ENCODE measurements at regions not wholly inside any gene's neighbourhood (a gene's known extent, or its start where the extent isn't known, plus 50 kb on each side); places are given as distances from the start of the nearest gene placed in this dataset.

DNA sequence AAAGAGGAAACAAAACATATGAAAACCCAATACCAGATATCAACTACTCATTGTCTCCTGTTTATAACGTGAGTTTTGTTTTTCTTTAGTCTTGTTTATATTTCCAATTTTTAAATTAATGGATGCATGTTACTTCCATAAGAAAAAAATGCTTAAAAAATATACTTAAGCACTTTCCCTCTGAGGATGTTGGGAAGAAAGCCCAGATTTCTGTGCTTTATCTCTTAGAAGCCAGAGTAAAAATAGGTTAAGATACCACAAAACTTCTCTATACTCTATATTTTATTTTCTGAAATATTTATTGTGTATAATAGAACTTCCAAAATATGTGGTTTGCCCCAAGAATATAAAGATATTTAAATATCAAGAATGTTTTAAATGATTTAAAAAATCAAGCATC lies 633.9 kb downstream of the STK39 start:
- Histone ChIP-seq H3K4me1 (ENCODE audit: insufficient read depth, low read length) (peaks cover 5% of the 10 kb centered on the region; the same call in 1 of the 2 replicates), H3K4me3 (ENCODE audit: low read length) (no peak overlapping the region), H3K27me3 (ENCODE audit: insufficient read depth, low read length) (no peaks in the 10 kb centered on the region), H3K9ac (ENCODE audit: low read depth, low read length) (no peak overlapping the region), H3K9me3 (ENCODE audit: insufficient read depth, low read depth, low read length) (no peaks in the 10 kb centered on the region), H3K36me3 (ENCODE audit: insufficient read depth, low read depth, low read length) (no peaks in the 10 kb centered on the region), H3K27ac (ENCODE audit: low read length) (no peak overlapping the region)

DNA sequence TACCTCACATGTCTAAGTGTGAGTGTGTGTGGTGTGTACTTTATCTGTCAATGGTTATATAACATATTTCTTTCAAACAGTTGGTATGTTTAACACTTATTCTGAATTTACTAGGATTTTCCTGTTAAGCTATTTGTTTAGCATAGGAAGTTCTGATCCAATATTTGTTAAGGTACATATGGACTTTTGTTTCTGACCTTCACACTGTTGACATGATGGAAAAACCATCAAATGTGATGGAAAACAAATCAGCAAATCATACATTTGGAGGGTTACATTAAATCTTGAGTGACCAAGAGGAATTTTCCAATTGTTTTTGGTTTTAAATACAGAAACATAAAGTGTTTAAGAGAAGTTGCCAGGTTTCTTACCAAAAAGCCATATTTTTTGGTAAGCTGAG lies 638.9 kb downstream of the STK39 start:
- peaks cover 2% of the 10 kb centered on the region; the same call in 1 of the 2 replicates for H3K9me3 ChIP-seq (ENCODE audit: insufficient read depth, low read depth, low read length)

DNA sequence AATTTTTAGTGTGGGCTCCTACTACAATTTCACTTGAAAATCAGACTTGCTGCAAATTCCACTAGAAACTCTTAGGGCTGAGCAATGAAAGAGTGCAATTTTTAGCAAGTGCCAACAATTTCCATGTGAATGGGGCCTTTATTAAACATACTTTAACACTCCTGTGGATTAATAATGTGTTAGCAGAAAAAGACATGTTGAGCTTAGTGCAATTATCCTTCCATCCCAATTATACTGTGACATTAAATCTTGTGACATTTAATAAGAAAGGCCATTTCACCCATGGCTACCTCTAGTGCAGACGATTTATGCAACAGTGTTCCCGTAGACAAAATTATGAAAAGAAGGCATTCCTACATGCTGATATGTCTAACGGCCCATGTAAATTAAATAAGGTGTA lies 639.7 kb downstream of the STK39 start:
- no peak overlapping the region for H3K27ac ChIP-seq (ENCODE audit: low read length)
- peaks cover 12% of the 10 kb centered on the region; the same call in 1 of the 2 replicates for H3K4me1 ChIP-seq (ENCODE audit: insufficient read depth, low read length)
- no peak overlapping the region for H3K4me3 ChIP-seq (ENCODE audit: low read length)
- no peaks in the 10 kb centered on the region for H3K27me3 ChIP-seq (ENCODE audit: insufficient read depth, low read length)
- H3K9me3 ChIP-seq (ENCODE audit: insufficient read depth, low read depth, low read length): peaks cover 10% of the 10 kb centered on the region; the same call in 1 of the 2 replicates
- H3K9ac ChIP-seq (ENCODE audit: low read depth, low read length): no peak overlapping the region
- peaks cover 2% of the 10 kb centered on the region; the same call in 1 of the 2 replicates for H3K36me3 ChIP-seq (ENCODE audit: insufficient read depth, low read depth, low read length)

More for the DNA sequence above, 638.9 kb downstream of the STK39 start:
- Histone ChIP-seq H3K27ac (ENCODE audit: low read length) (no peak overlapping the region), H3K4me3 (ENCODE audit: low read length) (no peak overlapping the region), H3K9ac (ENCODE audit: low read depth, low read length) (no peak overlapping the region), H3K36me3 (ENCODE audit: insufficient read depth, low read depth, low read length) (no peaks in the 10 kb centered on the region), H3K27me3 (ENCODE audit: insufficient read depth, low read length) (no peaks in the 10 kb centered on the region), H3K4me1 (ENCODE audit: insufficient read depth, low read length) (peaks cover 12% of the 10 kb centered on the region; the same call in 1 of the 2 replicates)

DNA sequence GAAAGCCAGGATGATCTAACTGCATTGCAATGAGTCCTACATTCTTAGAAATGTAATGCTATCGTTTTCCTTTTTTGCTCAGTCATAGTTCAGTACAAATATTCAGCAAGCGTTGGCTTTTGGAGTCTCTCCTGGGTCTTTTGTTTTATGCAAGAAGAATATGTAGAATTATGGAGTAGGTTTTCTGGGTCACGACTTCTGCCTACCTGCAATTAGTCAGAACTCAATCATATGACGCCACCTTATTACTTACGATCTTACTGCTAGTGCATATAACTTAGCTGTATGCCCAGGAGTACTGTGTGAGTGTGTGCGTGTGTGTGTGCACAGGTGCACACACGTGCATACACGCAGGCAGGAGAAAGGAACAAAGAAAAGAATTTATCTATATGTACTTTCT lies 640.2 kb downstream of the STK39 start:
- Histone ChIP-seq H3K27ac (ENCODE audit: low read length) (no peak overlapping the region), H3K4me1 (ENCODE audit: insufficient read depth, low read length) (peaks cover 12% of the 10 kb centered on the region; the same call in 1 of the 2 replicates), H3K4me3 (ENCODE audit: low read length) (no peak overlapping the region), H3K36me3 (ENCODE audit: insufficient read depth, low read depth, low read length) (peaks cover 6% of the 10 kb centered on the region; the same call in 1 of the 2 replicates), H3K9ac (ENCODE audit: low read depth, low read length) (no peak overlapping the region), H3K27me3 (ENCODE audit: insufficient read depth, low read length) (no peaks in the 10 kb centered on the region), H3K9me3 (ENCODE audit: insufficient read depth, low read depth, low read length) (peaks cover 15% of the 10 kb centered on the region; the same call in 1 of the 2 replicates)

DNA sequence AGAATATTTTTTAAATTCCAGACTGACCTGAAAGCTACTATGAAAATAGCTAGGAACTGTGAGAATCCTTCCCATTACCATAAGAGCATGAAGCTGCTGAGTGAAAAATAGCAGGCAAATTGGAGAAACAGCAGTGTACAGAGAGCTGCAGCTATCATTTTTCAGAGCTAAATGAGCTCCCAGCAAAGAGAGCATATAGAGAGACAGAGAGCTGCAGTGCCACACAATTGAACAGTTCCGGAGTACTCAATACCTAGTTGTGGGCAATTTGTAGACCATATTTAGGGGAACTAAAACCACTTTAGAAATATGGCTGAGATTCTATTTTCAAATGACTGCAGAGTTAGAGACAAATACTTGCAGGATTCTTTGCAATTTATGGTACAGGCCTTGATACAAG lies 645.3 kb downstream of the STK39 start:
- Histone ChIP-seq H3K4me3 (ENCODE audit: low read length) (no peak overlapping the region), H3K27ac (ENCODE audit: low read length) (no peak overlapping the region), H3K36me3 (ENCODE audit: insufficient read depth, low read depth, low read length) (peaks cover 6% of the 10 kb centered on the region; the same call in 1 of the 2 replicates), H3K9me3 (ENCODE audit: insufficient read depth, low read depth, low read length) (peaks cover 36% of the 10 kb centered on the region), H3K9ac (ENCODE audit: low read depth, low read length) (no peak overlapping the region), H3K27me3 (ENCODE audit: insufficient read depth, low read length) (no peaks in the 10 kb centered on the region), H3K4me1 (ENCODE audit: insufficient read depth, low read length) (peaks cover 4% of the 10 kb centered on the region; the same call in 1 of the 2 replicates)

DNA sequence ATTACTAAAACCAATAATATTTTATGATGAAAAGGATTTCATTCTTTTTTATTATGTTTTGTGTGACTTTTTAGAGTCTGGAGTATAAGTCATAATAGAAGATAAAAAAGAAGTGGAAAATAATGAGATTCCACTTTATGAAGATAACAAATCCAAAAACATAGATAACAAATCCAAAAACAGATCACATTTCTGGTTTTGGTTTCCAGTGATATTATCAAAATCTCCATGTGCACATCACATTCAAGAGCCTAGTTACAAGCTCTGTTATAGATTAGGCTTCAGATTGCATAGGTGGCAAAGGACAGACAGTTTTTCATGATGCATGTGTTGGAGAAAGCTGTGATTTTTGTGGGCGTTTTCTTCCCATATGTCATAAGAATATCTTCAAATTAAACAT lies 648.2 kb downstream of the STK39 start:
- Histone ChIP-seq H3K27me3 (ENCODE audit: insufficient read depth, low read length) (no peaks in the 10 kb centered on the region), H3K4me3 (ENCODE audit: low read length) (no peak overlapping the region), H3K4me1 (ENCODE audit: insufficient read depth, low read length) (no peaks in the 10 kb centered on the region), H3K27ac (ENCODE audit: low read length) (no peak overlapping the region), H3K9me3 (ENCODE audit: insufficient read depth, low read depth, low read length) (peaks cover 36% of the 10 kb centered on the region), H3K36me3 (ENCODE audit: insufficient read depth, low read depth, low read length) (peaks cover 6% of the 10 kb centered on the region; the same call in 1 of the 2 replicates), H3K9ac (ENCODE audit: low read depth, low read length) (no peak overlapping the region)

DNA sequence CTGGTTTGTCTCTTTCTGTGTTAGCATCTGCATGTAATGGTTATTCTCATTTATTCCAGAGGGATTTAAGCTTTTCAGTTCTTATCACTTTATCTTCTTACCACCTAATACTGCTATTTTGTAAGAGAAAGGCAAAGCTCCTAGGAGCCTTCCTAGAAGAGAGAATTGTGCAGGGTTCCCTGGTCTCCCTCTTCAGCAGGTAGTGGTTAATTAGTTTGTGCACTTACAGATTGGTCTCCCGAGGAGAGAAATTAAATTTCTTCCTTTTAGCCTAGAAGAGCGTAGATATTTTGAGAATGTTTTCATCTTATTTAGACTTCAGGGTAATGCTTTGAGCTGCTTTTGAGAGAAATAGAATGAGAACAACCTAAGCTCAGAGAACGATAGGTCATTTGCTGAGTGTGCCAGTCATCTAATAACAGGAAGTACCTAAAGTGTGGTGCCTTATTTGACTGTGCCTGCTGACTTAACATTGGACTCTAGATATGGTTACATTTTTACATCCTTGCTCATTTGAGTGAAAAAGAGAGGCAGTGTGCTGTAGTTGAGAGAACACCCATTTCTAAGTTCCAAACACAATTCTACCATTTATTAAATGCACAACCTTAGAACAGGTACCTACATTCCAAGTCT lies 651.4 kb downstream of the STK39 start:
- Histone ChIP-seq H3K4me1 (ENCODE audit: insufficient read depth, low read length) (no peaks in the 10 kb centered on the region), H3K27me3 (ENCODE audit: insufficient read depth, low read length) (no peaks in the 10 kb centered on the region), H3K27ac (ENCODE audit: low read length) (no peak overlapping the region), H3K9me3 (ENCODE audit: insufficient read depth, low read depth, low read length) (peaks cover 9% of the 10 kb centered on the region), H3K4me3 (ENCODE audit: low read length) (no peak overlapping the region), H3K36me3 (ENCODE audit: insufficient read depth, low read depth, low read length) (no peaks in the 10 kb centered on the region), H3K9ac (ENCODE audit: low read depth, low read length) (no peak overlapping the region)

DNA sequence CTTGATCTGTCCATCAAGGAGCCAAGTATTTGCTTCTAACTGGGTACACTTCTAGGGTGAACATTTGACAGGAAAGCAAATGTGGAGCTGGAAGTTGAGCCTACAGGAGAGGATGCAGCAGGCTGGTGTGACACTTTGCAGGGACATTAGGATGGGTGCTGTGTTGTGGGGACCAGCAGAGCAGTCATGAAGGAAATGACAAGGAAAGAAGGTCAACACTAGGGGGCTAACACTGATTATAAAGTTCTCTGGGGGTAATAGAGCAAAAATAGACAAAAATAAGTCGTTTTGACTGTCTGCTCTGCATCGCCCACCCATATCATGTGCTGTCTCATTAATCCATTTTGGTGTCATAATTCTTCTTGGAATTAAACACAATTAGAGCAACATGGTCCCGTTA lies 652.4 kb downstream of the STK39 start:
- Histone ChIP-seq H3K27ac (ENCODE audit: low read length) (no peak overlapping the region), H3K9ac (ENCODE audit: low read depth, low read length) (no peak overlapping the region), H3K27me3 (ENCODE audit: insufficient read depth, low read length) (no peaks in the 10 kb centered on the region), H3K36me3 (ENCODE audit: insufficient read depth, low read depth, low read length) (no peaks in the 10 kb centered on the region), H3K9me3 (ENCODE audit: insufficient read depth, low read depth, low read length) (no peaks in the 10 kb centered on the region; the same call in none of the 2 replicates), H3K4me3 (ENCODE audit: low read length) (no peak overlapping the region), H3K4me1 (ENCODE audit: insufficient read depth, low read length) (no peaks in the 10 kb centered on the region)

DNA sequence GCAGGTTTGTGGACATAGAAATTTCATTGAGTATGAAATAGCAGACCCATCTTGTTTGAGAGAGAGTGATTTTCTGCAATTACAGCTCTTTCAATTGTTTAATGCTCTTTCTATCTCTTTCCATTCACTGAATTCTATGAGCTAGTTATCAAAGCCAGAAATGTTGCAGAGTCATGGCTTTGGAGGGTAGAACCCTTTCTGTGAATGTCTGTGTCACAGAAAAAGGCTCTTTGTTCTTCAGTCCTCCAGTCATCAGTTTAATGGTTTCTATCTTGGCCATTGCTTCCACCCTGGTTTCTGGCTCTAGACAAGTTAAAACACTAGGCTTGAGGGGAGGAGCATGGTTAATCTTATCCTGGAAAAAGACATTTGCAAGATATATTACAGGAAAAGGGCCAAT lies 655.0 kb downstream of the STK39 start:
- Histone ChIP-seq H3K27ac (ENCODE audit: low read length) (no peak overlapping the region), H3K27me3 (ENCODE audit: insufficient read depth, low read length) (no peaks in the 10 kb centered on the region), H3K9me3 (ENCODE audit: insufficient read depth, low read depth, low read length) (no peaks in the 10 kb centered on the region), H3K4me3 (ENCODE audit: low read length) (no peak overlapping the region), H3K36me3 (ENCODE audit: insufficient read depth, low read depth, low read length) (no peaks in the 10 kb centered on the region), H3K9ac (ENCODE audit: low read depth, low read length) (no peak overlapping the region), H3K4me1 (ENCODE audit: insufficient read depth, low read length) (no peaks in the 10 kb centered on the region)

DNA sequence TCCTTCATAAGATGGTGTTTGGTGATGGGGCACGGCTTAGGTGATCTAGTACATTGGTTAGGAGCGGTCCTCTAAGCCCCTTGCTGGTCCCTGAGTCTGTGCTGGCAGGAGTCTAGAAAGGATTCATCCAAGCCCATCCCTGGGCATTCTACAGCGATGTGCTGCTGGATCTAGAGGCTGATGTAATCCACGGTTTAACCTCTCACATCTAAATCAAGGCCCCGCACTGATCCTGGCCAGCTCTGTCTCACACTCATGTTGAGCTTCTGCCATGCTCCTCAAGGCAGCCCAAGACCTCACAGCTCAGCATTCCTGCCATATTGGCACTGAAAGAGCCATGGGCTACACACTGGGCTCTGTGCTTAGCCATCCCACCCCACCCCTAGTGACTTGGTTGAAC lies 664.8 kb downstream of the STK39 start:
- no peaks in the 10 kb centered on the region for H3K36me3 ChIP-seq (ENCODE audit: insufficient read depth, low read depth, low read length)
- H3K27ac ChIP-seq (ENCODE audit: low read length): no peak overlapping the region
- no peak overlapping the region for H3K4me3 ChIP-seq (ENCODE audit: low read length)
- H3K9me3 ChIP-seq (ENCODE audit: insufficient read depth, low read depth, low read length): no peaks in the 10 kb centered on the region
- no peaks in the 10 kb centered on the region for H3K4me1 ChIP-seq (ENCODE audit: insufficient read depth, low read length)
- no peaks in the 10 kb centered on the region for H3K27me3 ChIP-seq (ENCODE audit: insufficient read depth, low read length)
- no peak overlapping the region for H3K9ac ChIP-seq (ENCODE audit: low read depth, low read length)

DNA sequence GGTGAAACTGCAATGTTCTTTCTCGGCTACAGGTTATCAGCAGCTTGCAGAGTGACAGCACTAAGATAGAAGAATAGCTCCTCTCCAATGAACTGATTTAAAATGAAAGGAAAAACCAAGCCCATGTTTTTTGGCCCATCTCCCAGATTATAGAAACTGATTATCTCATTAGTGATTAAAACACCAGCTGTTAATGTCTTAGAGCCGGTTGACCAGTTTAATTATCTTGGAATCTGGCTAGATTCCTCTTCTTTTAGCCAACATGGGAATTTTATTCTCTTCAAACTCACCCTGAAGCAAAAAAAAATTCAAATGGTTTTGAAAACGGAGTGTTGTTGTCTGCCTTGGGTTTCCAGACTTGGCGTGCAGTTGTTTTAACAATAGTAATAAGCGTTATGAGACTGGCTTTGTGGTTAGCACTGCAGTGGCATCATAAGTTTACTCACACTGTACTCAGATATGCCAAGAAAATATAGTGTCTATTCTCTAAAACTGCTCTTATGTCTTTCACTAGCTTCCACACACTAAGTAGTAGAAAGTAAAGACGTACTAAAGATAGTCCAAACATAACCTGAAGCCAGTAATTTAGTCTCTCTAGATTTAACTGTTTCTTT lies 665.3 kb downstream of the STK39 start:
- Histone ChIP-seq H3K9me3 (ENCODE audit: insufficient read depth, low read depth, low read length) (no peaks in the 10 kb centered on the region), H3K36me3 (ENCODE audit: insufficient read depth, low read depth, low read length) (no peaks in the 10 kb centered on the region), H3K9ac (ENCODE audit: low read depth, low read length) (no peak overlapping the region), H3K4me1 (ENCODE audit: insufficient read depth, low read length) (no peaks in the 10 kb centered on the region), H3K4me3 (ENCODE audit: low read length) (no peak overlapping the region), H3K27me3 (ENCODE audit: insufficient read depth, low read length) (no peaks in the 10 kb centered on the region), H3K27ac (ENCODE audit: low read length) (no peak overlapping the region)

DNA sequence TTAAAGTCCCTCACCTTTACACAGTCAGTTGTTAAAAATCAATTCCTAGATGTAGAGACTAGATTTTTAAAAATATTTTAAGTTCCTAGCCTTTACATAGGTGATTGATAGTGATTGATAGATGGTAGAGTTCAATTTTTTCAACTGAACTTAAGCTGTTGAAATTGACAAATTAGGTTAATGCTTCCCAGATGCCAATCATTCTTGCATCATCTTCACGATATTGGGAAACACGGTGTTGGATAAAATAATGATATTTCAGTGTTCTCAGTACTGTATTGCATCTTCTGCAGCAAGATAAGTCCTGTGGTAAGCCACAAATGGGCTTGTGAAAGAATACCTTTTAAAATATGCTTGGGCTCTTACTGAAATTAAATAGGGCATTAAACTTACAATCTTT lies 667.6 kb downstream of the STK39 start:
- no peak overlapping the region for H3K9ac ChIP-seq (ENCODE audit: low read depth, low read length)
- H3K36me3 ChIP-seq (ENCODE audit: insufficient read depth, low read depth, low read length): no peaks in the 10 kb centered on the region
- no peaks in the 10 kb centered on the region for H3K27me3 ChIP-seq (ENCODE audit: insufficient read depth, low read length)
- no peak overlapping the region for H3K27ac ChIP-seq (ENCODE audit: low read length)
- no peak overlapping the region for H3K4me3 ChIP-seq (ENCODE audit: low read length)
- no peaks in the 10 kb centered on the region for H3K9me3 ChIP-seq (ENCODE audit: insufficient read depth, low read depth, low read length)
- peaks cover 9% of the 10 kb centered on the region; the same call in 1 of the 2 replicates for H3K4me1 ChIP-seq (ENCODE audit: insufficient read depth, low read length)
